GM18870 (cell line): ENCODE measurements at regions not wholly inside any gene's neighbourhood (a gene's known extent, or its start where the extent isn't known, plus 50 kb on each side); places are given as distances from the start of the nearest gene placed in this dataset.
A peak's percentile ranks its signal among the peaks of the same experiment; 100 is the strongest.

Source experiments
- ATAC-seq: cut with Tn5 transposase; IDR thresholded peaks from one replicate; pipeline ENCODE4 v1.9.1; 2021; ENCODE audit warnings: moderate library complexity; ENCODE audit not compliant: unreplicated experiment

DNA sequence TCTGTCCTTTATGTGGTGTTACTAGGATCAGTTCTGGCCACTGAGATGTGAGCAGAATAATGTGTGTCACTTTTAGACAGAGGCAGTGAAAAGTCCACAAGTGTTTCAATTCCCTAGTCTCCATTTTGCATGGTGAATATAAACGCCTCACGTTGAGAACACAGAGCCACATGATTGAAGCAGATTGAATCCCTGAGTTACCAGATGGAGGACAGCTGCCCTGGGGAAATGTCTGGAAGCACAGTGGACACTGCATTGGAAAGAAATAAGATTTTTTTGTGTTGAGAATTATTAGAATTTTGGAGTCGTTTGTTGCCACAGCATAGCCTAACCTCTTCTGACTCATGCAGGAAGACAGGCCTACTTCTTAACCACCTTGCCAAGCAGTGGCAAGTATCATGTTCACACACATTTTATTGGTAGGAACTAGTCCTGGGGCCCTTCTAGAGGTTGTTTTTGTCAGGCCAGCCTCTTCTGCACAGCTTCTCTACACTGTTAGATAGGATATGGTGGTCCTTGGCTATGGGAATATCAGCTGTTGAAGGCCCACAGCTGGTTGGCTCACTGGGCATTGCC lies 188.6 kb downstream of the TMEM182 start:
- no peak for ATAC-seq

DNA sequence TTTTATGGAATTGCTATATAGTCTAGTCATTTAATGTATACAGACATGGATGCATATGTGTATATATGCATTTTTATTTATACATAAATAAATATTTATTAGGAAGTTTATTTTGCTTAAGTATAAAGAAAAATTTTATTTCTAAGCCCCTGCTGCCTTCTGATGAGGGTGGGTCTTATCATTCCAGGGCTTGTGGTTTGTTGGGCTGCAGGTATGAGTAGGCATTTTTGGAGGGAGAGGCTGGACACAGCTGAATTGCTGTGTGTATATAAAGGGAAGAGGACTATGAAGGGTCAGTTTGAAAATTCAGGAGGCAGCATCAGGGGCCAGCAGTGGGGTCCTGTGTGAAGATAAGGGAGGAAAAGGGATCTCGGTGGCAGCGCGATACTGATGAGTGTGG lies 189.4 kb downstream of the TMEM182 start:
- ATAC-seq: no peak

DNA sequence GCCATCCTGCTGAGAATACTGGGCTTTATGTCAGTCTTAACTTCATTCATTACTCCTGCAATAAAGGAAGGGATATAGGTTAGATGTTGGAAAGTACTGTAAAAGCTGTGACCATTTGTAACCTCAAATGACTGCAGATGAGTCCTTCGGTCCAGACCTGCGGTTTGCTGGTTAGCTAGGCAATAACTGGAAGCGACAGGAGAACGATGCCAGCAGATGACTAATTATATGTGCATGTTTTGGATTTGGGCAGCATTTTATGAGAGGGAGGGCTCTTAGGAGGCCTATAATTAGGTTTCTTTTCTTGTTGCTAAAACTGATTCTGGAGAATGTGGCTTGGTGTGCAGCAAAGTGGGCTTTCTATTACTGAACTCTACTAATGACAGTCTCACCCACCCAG lies 205.6 kb downstream of the TMEM182 start:
- no peak for ATAC-seq

DNA sequence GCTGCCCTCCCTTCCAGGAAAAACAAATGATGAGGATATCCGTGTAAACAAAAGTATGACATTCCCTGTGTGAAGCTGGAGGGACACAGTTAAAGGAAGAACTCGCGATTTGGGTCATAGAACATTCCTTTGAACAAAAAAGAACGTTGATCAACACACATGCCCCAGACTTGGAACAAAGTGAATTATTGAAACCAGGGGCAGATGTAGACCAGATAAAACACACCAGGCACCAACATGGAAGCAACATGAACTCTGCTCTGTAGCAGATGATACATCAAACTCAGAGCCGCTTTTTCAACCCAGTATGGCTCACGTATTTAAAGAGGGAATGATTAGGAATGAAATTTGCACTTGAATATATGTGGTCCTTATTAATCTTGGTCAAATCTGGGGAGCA lies 206.5 kb downstream of the TMEM182 start:
- no peak for ATAC-seq

DNA sequence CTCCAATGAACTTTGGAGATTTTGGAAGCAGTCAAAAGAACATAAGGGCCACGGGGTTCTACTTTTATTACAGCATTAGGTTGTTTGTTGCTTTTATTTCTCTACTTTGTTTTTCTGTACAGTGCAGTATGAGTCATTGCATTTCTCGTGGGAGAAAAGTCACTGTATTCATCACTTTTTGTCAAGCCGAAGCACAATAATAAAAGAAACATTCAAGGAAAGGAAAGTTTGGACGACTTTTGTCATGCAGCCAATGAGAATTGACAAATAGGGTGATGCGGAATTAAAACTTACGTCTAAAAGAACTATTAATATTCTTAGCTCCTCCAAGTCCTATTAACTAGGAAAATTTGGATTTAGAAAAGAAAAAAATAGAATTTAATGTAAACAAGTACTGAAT lies 209.9 kb downstream of the TMEM182 start:
- no peak for ATAC-seq

DNA sequence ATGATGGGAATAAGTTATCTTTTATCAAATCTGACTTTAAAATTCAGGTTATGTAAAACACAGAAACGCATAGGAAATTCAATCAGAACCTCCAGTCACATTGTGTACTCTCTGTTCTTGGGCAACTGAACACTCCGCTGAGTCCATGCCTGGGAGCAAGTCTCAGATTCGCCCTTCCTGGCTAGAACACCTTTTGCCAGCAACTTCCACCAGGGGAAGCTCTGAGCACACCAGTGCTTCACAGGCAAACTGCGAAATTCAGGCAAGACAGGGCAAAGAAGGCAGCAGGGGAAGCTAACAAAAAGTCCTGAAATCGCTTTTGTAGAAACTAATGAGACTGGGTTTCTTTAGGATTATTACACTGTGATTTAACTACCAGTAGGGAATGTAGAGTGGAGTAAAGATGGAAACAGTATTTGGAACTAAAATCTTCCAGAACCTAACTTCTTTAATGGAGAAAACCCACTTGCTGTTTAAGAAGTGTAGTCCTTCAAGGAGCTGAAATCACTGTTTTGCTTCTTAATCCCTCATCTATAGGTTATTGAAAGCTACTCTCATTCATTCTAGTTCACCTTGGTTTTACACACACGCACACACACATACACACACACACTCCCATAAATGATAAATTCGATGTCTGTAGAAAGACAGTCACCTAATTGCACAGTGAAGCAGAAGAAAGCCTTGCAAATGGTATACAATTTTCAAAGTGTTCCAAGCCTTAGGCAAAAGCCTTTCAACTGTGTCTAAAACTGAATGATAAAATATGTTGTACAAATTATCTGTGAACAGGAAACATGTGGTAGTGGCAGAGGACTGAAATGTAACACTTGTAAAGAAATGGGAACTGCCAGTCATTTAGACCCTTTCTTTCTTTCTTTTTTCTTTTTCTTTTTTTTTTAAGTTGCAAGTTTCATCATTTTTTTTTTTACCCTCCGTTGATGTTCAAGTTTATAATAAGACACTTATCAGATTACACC lies 214.5 kb downstream of the TMEM182 start:
- no peak for ATAC-seq

DNA sequence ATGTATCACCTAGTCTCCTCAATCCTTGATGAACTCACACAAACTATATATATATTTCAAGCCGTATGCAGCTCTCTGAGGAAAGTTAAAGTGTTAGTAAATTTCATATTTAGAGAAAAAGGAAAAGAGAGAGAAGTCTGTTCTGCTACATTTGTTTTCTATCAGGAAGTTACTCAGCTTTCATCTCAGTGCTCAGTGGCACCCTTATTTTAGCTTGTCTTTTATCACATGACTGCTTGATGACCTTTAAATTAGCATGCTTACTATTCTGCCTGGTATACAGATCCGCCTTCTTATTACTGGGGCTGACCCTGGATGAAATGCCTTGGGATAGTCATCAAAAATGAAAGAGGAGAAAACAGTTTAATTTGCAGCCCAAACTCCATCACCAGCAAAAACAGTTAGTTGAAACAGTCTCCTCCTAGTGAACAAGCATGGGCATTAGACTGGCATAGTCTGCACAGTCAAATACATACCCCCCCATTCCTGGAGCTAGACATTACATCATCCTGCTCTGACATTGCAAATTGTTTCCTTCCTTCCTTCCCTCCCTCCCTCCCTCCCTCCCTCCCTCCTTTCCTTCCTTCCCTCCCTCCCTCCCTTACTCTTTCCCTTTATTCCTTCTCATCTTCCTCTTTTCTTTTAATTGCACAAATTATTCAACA lies 215.7 kb downstream of the TMEM182 start:
- ATAC-seq: no peak

DNA sequence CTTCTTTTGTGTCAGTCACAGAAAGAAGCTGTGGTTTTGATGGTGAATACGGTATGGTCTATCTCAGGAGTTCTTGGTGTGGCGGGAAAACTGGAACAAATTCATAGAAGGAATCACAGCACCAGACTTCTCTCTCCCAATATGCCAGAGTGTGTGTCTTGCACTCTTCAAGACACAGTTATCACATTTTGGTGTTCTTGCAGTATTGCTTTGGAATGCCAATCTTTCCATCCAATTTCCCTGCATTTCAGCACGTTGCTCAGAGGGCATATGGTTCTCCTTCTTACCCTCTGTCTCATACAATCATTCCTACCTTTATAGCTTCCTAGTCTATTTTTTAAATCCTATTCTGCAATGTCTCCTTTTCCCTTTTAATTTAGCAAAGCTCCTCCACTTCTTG lies 216.3 kb downstream of the TMEM182 start:
- ATAC-seq: no peak

DNA sequence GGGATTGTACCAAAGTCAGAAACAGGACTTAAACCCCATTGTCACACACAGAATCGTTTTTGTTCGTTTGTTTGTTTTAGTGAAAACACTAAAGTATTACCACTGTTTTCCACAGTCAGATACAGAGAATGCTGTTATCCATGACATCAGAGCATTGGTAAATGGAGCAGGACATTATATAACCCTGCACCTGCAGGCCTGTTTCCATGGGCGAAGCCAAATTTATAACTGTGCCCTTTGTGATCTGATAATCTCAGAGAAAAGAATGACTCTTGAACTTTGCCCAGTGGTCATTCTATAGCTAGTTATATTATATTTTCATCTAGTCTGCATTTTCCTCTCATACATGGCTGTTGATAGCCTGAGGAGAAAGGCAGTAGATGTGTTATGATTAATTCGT lies 217.6 kb downstream of the TMEM182 start:
- ATAC-seq: no peak

DNA sequence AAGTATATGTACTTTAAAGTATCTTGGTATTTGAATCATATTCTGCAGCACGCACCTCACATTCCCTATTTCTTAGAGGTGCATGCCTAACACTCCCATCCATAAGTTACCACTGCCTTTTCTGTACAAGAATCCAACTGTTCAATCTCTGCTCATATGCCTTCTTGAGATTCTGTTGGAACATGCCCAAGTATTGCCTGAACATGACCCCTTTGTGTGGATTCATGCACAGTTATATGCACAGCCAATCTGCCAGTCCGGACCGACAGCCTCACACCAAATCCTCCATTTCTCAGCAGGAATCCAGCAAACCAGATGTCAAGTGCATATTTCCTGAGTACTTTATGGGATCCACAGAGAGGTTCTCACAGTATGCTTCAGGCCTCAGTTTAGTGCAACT lies 222.0 kb downstream of the TMEM182 start:
- ATAC-seq: no peak

DNA sequence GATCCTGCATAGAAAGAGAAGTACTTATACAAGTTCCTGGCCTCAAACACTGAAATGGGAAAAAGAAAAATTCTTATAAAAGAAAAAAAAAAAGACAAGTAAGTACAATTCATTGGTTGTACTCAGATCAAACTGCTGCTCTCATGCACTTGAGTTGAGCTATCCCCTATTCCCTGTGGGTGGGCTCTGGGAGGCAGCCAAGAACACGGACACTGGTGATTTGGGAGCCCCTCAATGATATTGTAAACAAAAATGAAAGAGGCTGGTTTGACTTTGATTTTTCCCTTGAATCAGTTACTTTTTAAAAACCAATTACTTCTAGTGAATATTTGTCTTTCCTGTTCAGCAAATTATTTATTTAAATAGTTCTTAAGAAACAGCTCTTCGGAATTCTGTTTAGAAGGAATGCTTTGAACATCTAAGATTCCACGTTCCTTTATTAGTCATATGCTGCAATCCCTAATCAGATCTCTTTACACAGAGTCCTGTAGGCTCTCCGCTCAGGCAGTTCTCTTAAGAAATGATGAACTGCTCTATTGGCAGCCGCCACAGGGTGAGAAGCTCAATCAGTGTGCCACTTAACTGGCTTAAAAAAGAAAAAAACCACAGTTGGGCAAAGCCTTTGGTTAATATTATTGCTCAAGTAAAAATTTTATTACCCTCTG lies 225.1 kb downstream of the TMEM182 start:
- ATAC-seq: no peak

DNA sequence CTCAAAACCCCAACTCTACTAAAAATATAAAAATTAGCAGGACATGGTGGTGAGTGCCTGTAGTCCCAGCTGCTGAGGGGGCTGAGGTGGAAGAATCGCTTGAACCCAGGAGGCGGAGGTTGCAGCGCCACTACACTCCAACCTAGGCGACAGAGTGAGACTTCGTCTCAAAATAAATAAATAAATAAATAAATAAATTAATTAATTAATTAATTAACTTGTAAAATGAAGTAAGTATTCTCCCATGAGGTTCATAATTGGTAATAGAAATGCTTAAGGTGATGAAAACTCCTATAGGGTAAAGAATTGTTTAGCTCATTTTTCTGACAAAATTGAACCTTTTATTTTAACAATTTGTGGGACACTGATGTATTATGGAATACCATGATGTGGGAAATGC lies 230.8 kb downstream of the TMEM182 start:
- no peak for ATAC-seq

DNA sequence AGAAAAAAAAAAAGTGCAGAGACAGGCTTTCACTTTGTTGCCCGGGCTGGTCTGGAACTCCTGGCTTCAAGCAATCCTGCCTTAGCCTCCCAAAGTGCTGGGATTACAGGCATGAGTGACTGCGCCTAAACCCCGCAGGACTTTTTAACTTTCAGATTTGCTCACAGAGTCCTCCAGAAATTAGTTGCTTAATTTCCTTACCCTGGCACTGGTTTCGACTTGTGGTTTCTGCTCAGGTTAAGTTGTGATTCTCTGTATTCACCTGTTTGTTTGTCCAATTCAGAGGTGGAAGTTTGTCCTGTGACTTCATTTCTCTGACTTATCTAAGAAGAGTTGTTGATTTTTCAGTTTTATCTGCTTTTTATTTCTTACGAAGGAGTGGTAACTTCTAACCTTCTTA lies 238.1 kb downstream of the TMEM182 start:
- peak; percentile 44 for ATAC-seq

DNA sequence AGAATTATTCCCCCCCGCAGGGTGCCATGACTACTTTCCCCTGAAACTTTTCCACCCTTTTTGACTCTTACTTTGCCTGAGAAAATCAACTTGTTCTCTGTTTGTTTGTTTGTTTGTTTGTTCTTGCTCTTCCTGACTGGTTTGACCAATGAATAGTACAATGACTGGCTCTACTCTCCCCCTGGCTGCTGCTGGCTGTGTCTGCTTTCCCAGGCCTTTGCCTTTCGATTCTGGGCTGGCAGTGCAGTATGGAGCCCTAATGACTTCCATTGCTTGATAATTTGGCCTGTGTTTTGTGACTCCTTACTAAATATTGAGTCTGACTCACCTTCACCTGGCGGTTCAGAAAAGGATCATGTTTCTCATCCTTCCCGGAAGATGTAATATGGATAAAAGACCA lies 241.1 kb downstream of the TMEM182 start:
- ATAC-seq: no peak

DNA sequence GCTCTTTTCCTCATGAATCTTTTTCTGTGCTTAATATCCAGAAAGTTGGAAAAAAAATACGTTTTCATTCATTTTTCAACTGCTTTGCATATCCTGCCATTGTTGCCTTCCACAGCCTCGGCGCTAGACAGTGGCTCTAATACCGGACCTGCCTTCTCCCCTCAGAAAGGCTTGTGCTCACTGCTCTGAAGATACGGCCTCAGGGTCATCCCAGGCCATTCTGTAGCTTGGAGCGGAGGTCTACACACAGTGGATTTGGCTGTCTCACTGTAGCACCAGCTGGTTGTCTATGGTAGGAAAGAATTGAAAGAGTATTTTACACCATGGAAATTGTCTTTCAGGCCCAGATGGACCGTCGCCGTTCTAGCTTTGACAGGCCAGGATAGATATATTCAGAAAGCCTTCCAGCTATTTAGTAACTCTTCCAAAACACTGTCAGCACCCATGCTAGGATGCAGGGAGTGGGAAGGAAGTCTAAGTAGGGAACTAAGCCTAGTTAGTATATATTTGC lies 242.0 kb downstream of the TMEM182 start:
- no peak for ATAC-seq

DNA sequence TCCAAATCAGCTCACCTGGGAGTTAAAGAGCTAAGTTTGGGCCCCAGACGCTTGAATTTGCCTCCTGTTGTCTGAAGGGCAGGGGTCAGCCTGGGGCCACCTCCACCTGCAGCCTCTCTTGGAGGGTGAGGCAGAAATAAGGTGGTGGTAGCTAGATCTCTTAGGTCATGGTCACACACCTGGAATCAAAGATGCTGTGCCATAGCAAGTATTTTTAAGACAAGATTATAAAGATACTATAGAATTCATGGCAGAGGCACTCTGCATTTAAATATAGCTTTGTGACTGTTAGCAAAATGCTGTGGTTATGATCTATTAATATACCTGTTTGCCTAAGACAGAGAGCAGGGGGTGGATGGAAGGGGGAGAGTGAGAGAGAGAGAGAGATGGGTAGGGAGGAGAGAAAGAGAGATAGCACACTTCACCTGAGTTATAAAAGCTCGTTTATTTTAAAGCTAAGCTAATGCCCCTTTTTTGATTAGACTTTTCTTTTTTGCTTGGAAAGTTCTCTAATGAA lies 242.7 kb downstream of the TMEM182 start:
- ATAC-seq: no peak

DNA sequence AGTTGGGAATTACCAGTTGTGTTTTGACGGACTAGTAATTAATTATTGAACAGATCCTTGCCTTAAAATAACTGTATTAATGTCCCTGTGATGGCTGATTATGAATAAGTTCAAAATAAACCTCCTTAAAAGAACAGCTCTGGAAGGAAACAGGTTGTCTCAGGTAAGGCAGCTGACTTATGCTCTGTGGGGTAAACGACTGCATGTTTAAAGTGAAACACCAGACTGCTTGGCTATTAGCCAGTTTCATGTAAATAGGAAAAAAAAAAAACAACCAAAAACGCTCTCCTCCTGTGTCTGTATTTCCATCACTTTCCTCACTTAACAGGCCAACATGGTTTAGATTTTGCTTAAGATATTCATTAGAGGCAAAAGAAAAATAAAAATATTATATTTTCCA lies 243.6 kb downstream of the TMEM182 start:
- ATAC-seq: no peak

DNA sequence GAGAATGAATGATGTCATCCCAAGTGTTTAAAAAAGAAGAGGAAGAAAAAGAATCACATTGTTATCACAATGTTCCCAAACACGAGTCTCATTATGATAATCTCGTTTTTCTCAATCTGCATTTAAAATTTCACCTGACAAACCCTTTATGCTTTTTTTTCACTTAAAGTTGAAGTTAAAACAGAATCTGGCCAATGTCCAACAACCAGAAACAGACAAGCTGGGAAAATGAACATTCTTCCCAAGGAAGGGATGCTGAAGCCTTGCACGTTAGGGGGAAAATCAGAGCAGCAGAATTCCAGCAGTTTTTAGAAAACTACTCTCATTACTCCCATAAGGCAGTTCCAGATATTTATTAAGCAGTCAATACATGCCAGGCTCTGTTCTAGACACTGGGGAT lies 245.3 kb downstream of the TMEM182 start:
- no peak for ATAC-seq

DNA sequence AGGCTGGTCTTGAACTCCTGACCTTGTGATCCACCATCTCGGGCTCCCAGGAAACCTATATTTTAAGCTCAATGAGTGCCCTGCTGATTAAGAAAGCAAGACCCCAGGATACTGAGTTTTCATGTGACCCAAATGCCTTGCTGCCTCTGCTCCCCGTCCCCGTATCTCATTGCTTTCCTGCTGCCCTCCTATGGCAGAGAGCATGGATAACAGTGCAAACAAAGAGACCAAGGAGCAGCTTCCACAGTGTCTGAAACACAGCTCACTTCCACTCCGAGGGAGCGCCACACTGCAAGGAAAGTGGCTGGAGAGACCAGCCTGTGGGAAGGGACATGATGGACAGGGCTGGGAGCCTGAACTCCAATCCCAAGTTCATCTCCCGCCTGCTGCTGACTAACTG lies 246.8 kb downstream of the TMEM182 start:
- no peak for ATAC-seq

DNA sequence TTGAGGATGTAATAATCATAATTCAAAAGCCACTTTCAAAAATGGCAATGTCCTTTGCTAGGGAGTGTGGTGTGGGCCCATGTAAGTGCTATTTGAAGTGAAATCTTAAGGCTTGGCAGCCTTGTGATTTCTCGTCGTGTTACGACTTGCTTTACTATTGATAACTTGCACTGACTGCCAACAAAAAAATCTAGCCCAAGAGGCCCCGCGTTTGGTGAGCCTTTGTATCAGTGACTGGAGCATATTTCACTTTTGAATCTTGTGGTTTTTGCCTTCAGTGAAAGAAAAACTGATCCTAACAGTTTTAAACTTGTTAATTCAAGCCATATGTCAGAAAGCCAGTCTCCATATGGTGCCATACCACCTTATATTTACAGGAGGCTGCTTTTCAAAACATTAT lies 248.0 kb downstream of the TMEM182 start:
- no peak for ATAC-seq

DNA sequence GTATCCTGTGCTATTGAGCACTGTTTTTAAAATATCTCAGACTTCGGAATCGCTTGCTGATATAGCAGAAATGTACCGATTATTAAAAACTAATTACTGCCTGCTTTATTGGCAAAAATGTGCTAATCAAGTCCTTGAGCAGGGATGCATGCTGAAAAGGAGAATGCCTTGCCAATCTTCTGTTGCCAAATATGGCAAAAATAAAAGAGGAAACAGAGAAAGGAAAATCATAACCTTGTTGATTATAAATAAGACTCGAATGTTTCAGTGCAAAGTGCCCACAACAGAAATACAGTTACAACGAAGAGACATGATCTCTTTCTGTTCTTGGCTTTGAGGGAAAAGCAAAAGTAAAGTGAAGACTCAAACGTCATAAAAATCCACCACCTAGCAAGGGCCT lies 248.5 kb downstream of the TMEM182 start:
- no peak for ATAC-seq
